Suprapubic skin (tissue), 4 donors: ENCODE measurements at regions not wholly inside any gene's neighbourhood (a gene's known extent, or its start where the extent isn't known, plus 50 kb on each side); places are given as distances from the start of the nearest gene placed in this dataset.

Experiments
- CTCF ChIP-seq, 2 donors: fragments of 200-600 bp in 1 of 2; fragments of 450-650 bp in 1 of 2; sonication (generic) in 1 of 2; IDR thresholded peaks; one replicate each; pipeline ENCODE4 v1.5.1; 2016 to 2019; ENCODE audit warnings: antibody characterized with exemption in 2 of 2, mild to moderate bottlenecking in 1 of 2, moderate library complexity in 1 of 2
- POLR2A ChIP-seq, 2 donors: fragments of 450-650 bp; IDR thresholded peaks; one replicate each; pipeline ENCODE4 v1.6.1; 2017; ENCODE audit warnings: antibody characterized with exemption in 2 of 2, mild to moderate bottlenecking in 2 of 2, moderate library complexity in 2 of 2
- POLR2AphosphoS5 ChIP-seq, 3 donors: sonication (generic); formaldehyde crosslinking; IDR thresholded peaks; one replicate each; pipeline ENCODE4 v1.6.1; 2017; ENCODE audit warnings: antibody characterized with exemption in 3 of 3

GRCh38 chr5:111589316-111589715, 77.0 kb upstream of the STARD4 start:
- TF ChIP-seq POLR2A (IDR thresholded peaks at IDR 0.05) (no peak), CTCF (IDR thresholded peaks at IDR 0.05) (no peak), POLR2AphosphoS5 (IDR thresholded peaks at IDR 0.05) (no peak)
